H9 (cell line): ENCODE measurements at regions not wholly inside any gene's neighbourhood (a gene's known extent, or its start where the extent isn't known, plus 50 kb on each side); places are given as distances from the start of the nearest gene placed in this dataset.

Experiments used
- DNase-seq: peaks from one replicate; pipeline ENCODE4 v3.0.0-alpha.2; 2017
- H2AFZ ChIP-seq: one replicate; pipeline ENCODE4 v1.6.1; 2013; ENCODE audit warnings: mild to moderate bottlenecking, low read length, control low read depth, moderate library complexity
- H2AK5ac ChIP-seq: 2 replicates; pipeline ENCODE4 v1.6.1; 2013; ENCODE audit warnings: low read length, control low read depth, mixed read lengths; ENCODE audit not compliant: insufficient read length
- H2BK120ac ChIP-seq: one replicate; pipeline ENCODE4 v1.6.1; 2013; ENCODE audit warnings: low read depth, mild to moderate bottlenecking, low read length, control low read depth, inconsistent platforms; ENCODE audit not compliant: poor library complexity, severe bottlenecking
- H2BK12ac ChIP-seq: 2 replicates; pipeline ENCODE4 v1.6.1; 2013; ENCODE audit warnings: low read length, control low read depth, mixed read lengths, low read depth; ENCODE audit not compliant: insufficient read length
- H2BK15ac ChIP-seq: 2 replicates; pipeline ENCODE4 v1.6.1; 2013; ENCODE audit warnings: low read depth, low read length, control low read depth
- H2BK20ac ChIP-seq: one replicate; pipeline ENCODE4 v1.6.1; 2013; ENCODE audit warnings: low read depth, mild to moderate bottlenecking, low read length, control low read depth, inconsistent platforms; ENCODE audit not compliant: poor library complexity, severe bottlenecking
- H2BK5ac ChIP-seq: 2 replicates; pipeline ENCODE4 v1.6.1; 2013; ENCODE audit warnings: low read length, control low read depth, mixed read lengths; ENCODE audit not compliant: insufficient read length
- H3K14ac ChIP-seq: 2 replicates; pipeline ENCODE4 v1.6.1; 2013; ENCODE audit warnings: low read length, control low read depth; ENCODE audit not compliant: insufficient read depth
- H3K18ac ChIP-seq: 2 replicates; pipeline ENCODE4 v1.6.1; 2013; ENCODE audit warnings: low read depth, mild to moderate bottlenecking, mixed read lengths, low read length, control low read depth; ENCODE audit not compliant: insufficient read length
- H3K23ac ChIP-seq: 2 replicates; pipeline ENCODE4 v1.6.1; 2013; ENCODE audit warnings: low read length, control low read depth, mixed read lengths, low read depth; ENCODE audit not compliant: insufficient read length
- H3K23me2 ChIP-seq: 2 replicates; pipeline ENCODE4 v1.6.1; 2013; ENCODE audit warnings: low read depth, mild to moderate bottlenecking, mixed read lengths, low read length, control low read depth; ENCODE audit not compliant: insufficient read length, poor library complexity, severe bottlenecking
- H3K27ac ChIP-seq: 2 replicates; pipeline ENCODE4 v1.5.1; 2013; ENCODE audit warnings: low read length, control low read depth, mixed read lengths, low read depth; ENCODE audit not compliant: insufficient read length
- H3K27me3 ChIP-seq: 2 replicates; pipeline ENCODE4 v1.6.1; 2013; ENCODE audit warnings: low read length, control low read depth, inconsistent platforms; ENCODE audit not compliant: insufficient read depth
- H3K4ac ChIP-seq: 2 replicates; pipeline ENCODE4 v1.6.1; 2013; ENCODE audit warnings: low read depth, mild to moderate bottlenecking, control low read depth, inconsistent platforms, low read length, moderate library complexity
- H3K4me1 ChIP-seq: 2 replicates; pipeline ENCODE4 v1.6.1; 2013; ENCODE audit warnings: low read length, control low read depth, inconsistent platforms; ENCODE audit not compliant: insufficient read depth
- H3K4me2 ChIP-seq: 2 replicates; pipeline ENCODE4 v1.6.1; 2013; ENCODE audit warnings: low read length, control low read depth, mixed read lengths; ENCODE audit not compliant: insufficient read length, insufficient read depth
- H3K56ac ChIP-seq: 2 replicates; pipeline ENCODE4 v1.6.1; 2013; ENCODE audit warnings: low read depth, mild to moderate bottlenecking, mixed read lengths, low read length, control low read depth; ENCODE audit not compliant: insufficient read length
- H3K79me1 ChIP-seq: 2 replicates; pipeline ENCODE4 v1.6.1; 2013; ENCODE audit warnings: low read depth, mild to moderate bottlenecking, moderate library complexity, low read length, control low read depth, inconsistent platforms; ENCODE audit not compliant: insufficient read depth, poor library complexity, severe bottlenecking
- H3K79me2 ChIP-seq: 2 replicates; pipeline ENCODE4 v1.6.1; 2013; ENCODE audit warnings: low read length, control low read depth, inconsistent platforms; ENCODE audit not compliant: insufficient read depth
- H3K9ac ChIP-seq: 2 replicates; pipeline ENCODE4 v1.6.1; 2013; ENCODE audit warnings: low read length, control low read depth, mixed read lengths; ENCODE audit not compliant: insufficient read length; ENCODE audit errors: extremely low read depth
- H3K9me3 ChIP-seq: one replicate; pipeline ENCODE4 v1.6.1; 2013; ENCODE audit warnings: low read depth, low read length, inconsistent platforms; ENCODE audit not compliant: control insufficient read depth
- H3T11ph ChIP-seq: one replicate; pipeline ENCODE4 v1.6.1; 2013; ENCODE audit warnings: mild to moderate bottlenecking, low read length, control low read depth, inconsistent platforms
- H4K20me1 ChIP-seq: one replicate; pipeline ENCODE4 v1.6.1; 2013; ENCODE audit not compliant: control insufficient read depth, insufficient read length, insufficient read depth
- H4K5ac ChIP-seq: 2 replicates; pipeline ENCODE4 v1.6.1; 2013; ENCODE audit warnings: low read depth, mild to moderate bottlenecking, mixed read lengths, low read length, control low read depth; ENCODE audit not compliant: insufficient read length
- H4K8ac ChIP-seq: replicated peaks from 2 replicates; pipeline ENCODE4 v1.6.1; 2013; ENCODE audit warnings: low read length, control low read depth, mixed read lengths, low read depth; ENCODE audit not compliant: insufficient read length
- H4K91ac ChIP-seq: 2 replicates; pipeline ENCODE4 v1.6.1; 2013; ENCODE audit warnings: low read depth, mild to moderate bottlenecking, moderate library complexity, mixed read lengths, low read length, control low read depth; ENCODE audit not compliant: insufficient read length
- H3K27ac Mint-ChIP-seq, 3 experiments: 2 replicates in 2 of 3; 3 replicates in 1 of 3; pipeline ENCODE4 v1.8.0; 2020 to 2021; ENCODE audit warnings: mixed read lengths in 3 of 3, mild to moderate bottlenecking in 1 of 3, moderate library complexity in 1 of 3
- H3K27me3 Mint-ChIP-seq: 2 replicates; pipeline ENCODE4 v1.8.0; 2021; ENCODE audit warnings: low read depth, mild to moderate bottlenecking, moderate library complexity, mixed read lengths
- H3K36me3 Mint-ChIP-seq, 3 experiments: 2 replicates in 2 of 3; 3 replicates in 1 of 3; pipeline ENCODE4 v1.8.0; 2020 to 2021; ENCODE audit warnings: low read depth in 3 of 3, mixed read lengths in 3 of 3; ENCODE audit not compliant: insufficient read depth in 1 of 3
- H3K4me1 Mint-ChIP-seq, 2 experiments: 2 replicates each; pipeline ENCODE4 v1.8.0; 2020; ENCODE audit warnings: mixed read lengths in 2 of 2
- H3K4me3 Mint-ChIP-seq, 2 experiments: 2 replicates in 1 of 2; 3 replicates in 1 of 2; pipeline ENCODE4 v1.8.0; 2020 to 2021; ENCODE audit warnings: mild to moderate bottlenecking in 2 of 2, mixed read lengths in 2 of 2, moderate library complexity in 1 of 2
- H3K9me3 Mint-ChIP-seq, 2 experiments: 2 replicates in 1 of 2; 3 replicates in 1 of 2; pipeline ENCODE4 v1.8.0; 2020; ENCODE audit warnings: mild to moderate bottlenecking in 2 of 2, mixed read lengths in 2 of 2, moderate library complexity in 1 of 2
- WGBS: extraction: QIAGEN DNeasy Blood & Tissue Kit; methylation state at CpG from one replicate; pipeline ENCODE4 v1.1.7; 2013; ENCODE audit warnings: missing lambda C conversion rate, low lambda C conversion rate, mixed read lengths; ENCODE audit not compliant: insufficient read length; ENCODE audit errors: extremely low coverage; 5-methylcytosine and 5-hydroxymethylcytosine counted together
- TF ChIP-seq, protein P1 (sequence below): fragments of 200-600 bp; sonication (generic); conservative IDR thresholded peaks from 3 replicates; pipeline ENCODE4 v1.8.0; 2021; ENCODE audit warnings: antibody characterized with exemption, mild to moderate bottlenecking

DNA sequence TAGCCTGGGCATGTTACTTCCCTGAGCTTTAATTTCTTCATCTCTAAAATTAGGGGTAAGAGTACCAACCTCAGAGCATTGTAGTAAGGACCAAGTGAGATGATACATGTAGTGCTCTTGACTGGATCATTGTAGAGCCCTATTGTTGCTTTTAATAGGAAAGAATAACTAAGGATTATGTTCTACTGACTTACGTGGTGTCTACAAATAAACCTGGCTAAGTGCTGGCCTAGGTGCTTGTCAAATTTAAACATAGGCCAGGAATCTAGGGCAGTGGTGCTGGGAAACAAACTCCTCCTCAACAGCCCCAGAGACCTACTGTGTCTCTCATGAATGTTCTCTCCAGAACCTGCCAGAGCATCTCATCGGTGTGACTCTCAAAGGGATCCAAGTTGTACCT, 69.4 kb downstream of the ABCC12 start:
- no CpG with 5 or more reads among the region's 2 CpGs for WGBS
- no peaks in the 10 kb centered on the region for H3K4me1 ChIP-seq
- DNase-seq: no peak

More for the DNA sequence above, 69.4 kb downstream of the ABCC12 start:
- Histone ChIP-seq H4K5ac (no peak overlapping the region), H3K56ac (no peak overlapping the region), H3K23ac (no peak overlapping the region), H2BK5ac (no peak overlapping the region), H2BK12ac (no peak overlapping the region), H2BK20ac (no peak overlapping the region), H2AFZ (no peak overlapping the region), H3K79me2 (no peaks in the 10 kb centered on the region), H2BK120ac (no peak overlapping the region), H2BK15ac (no peak overlapping the region), H3K4ac (no peak overlapping the region), H4K20me1 (no peaks in the 10 kb centered on the region), H3K18ac (no peak overlapping the region), H3K27me3 (no peaks in the 10 kb centered on the region), H4K91ac (no peak overlapping the region), H3K23me2 (no peaks in the 10 kb centered on the region), H3T11ph (no peak overlapping the region), H3K14ac (no peak overlapping the region), H4K8ac (no peak overlapping the region), H3K79me1 (no peaks in the 10 kb centered on the region), H3K9me3 (no peaks in the 10 kb centered on the region), H2AK5ac (no peak overlapping the region), H3K27ac (no peak overlapping the region), H3K9ac (no peak overlapping the region), H3K4me2 (no peak overlapping the region)
- Mint-ChIP-seq H3K9me3 (no peaks in the 10 kb centered on the region), H3K27ac (no peak overlapping the region; a peak in 1 of 7 replicates), H3K4me3 (no peak overlapping the region), H3K4me1 (peaks cover 6 to 14% of the 10 kb centered on the region in 2 experiments), H3K36me3 (no peaks in the 10 kb centered on the region), H3K27me3 (peaks cover 2% of the 10 kb centered on the region; the same call in 1 of the 2 replicates)
- TF ChIP-seq, protein P1, sequence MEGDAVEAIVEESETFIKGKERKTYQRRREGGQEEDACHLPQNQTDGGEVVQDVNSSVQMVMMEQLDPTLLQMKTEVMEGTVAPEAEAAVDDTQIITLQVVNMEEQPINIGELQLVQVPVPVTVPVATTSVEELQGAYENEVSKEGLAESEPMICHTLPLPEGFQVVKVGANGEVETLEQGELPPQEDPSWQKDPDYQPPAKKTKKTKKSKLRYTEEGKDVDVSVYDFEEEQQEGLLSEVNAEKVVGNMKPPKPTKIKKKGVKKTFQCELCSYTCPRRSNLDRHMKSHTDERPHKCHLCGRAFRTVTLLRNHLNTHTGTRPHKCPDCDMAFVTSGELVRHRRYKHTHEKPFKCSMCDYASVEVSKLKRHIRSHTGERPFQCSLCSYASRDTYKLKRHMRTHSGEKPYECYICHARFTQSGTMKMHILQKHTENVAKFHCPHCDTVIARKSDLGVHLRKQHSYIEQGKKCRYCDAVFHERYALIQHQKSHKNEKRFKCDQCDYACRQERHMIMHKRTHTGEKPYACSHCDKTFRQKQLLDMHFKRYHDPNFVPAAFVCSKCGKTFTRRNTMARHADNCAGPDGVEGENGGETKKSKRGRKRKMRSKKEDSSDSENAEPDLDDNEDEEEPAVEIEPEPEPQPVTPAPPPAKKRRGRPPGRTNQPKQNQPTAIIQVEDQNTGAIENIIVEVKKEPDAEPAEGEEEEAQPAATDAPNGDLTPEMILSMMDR: no peak
